IMR-90 (cell line): ENCODE measurements at regions not wholly inside any gene's neighbourhood (a gene's known extent, or its start where the extent isn't known, plus 50 kb on each side); places are given as distances from the start of the nearest gene placed in this dataset.

Experiments used
- ATAC-seq: fragments of 200-7000 bp; cut with Tn5 transposase; 2 replicates; pipeline ENCODE4 v1.9.1; 2020; ENCODE audit warnings: low read depth, mild to moderate bottlenecking, moderate library complexity
- BruUV-seq: library from RNA; stranded (reverse); fragments of 400-500 nt; replicated peaks from 2 replicates; lab custom pipeline; 2021; lab: Mats Ljungman, UMichigan
- CTCF ChIA-PET: fragments of 300-600 bp; formaldehyde crosslinking; extraction: SDS; loops from one replicate; lab custom pipeline; 2021; ENCODE audit warnings: antibody characterized with exemption; lab: Yijun Ruan, JAX
- POLR2A ChIA-PET: fragments of 300-600 bp; sonication (Branson Sonifier 250); formaldehyde crosslinking; loops from one replicate; lab custom pipeline; 2022; ENCODE audit warnings: antibody characterized with exemption; ENCODE audit not compliant: unreplicated experiment; lab: Charles Lee
- DNase-seq: peaks from one replicate; pipeline ENCODE4 v3.0.0; 2013
- H2AFZ ChIP-seq: replicated peaks from 2 replicates; pipeline ENCODE3; 2013; ENCODE audit warnings: low read length, mild to moderate bottlenecking; ENCODE audit not compliant: poor library complexity
- H2AK5ac ChIP-seq: 2 replicates; pipeline ENCODE4 v1.6.1; 2013; ENCODE audit warnings: low read depth, low read length, inconsistent platforms
- H2AK9ac ChIP-seq: replicated peaks from 2 replicates; pipeline ENCODE3; 2013; ENCODE audit warnings: mild to moderate bottlenecking, low read depth, low read length, moderate library complexity; ENCODE audit not compliant: poor library complexity
- H2BK120ac ChIP-seq: 2 replicates; pipeline ENCODE4 v1.6.1; 2013; ENCODE audit warnings: low read depth, low read length, inconsistent platforms
- H2BK15ac ChIP-seq: 3 replicates; pipeline ENCODE4 v1.6.1; 2013; ENCODE audit warnings: low read depth, low read length, inconsistent platforms
- H2BK20ac ChIP-seq: 2 replicates; pipeline ENCODE4 v1.6.1; 2013; ENCODE audit warnings: low read depth, mild to moderate bottlenecking, inconsistent platforms, low read length, moderate library complexity
- H2BK5ac ChIP-seq: 2 replicates; pipeline ENCODE4 v1.6.1; 2013; ENCODE audit warnings: mild to moderate bottlenecking, low read depth, low read length, inconsistent platforms; ENCODE audit not compliant: poor library complexity, severe bottlenecking
- H3K14ac ChIP-seq: replicated peaks from 2 replicates; pipeline ENCODE4 v1.6.1; 2013; ENCODE audit warnings: low read depth, low read length, inconsistent platforms
- H3K18ac ChIP-seq: 2 replicates; pipeline ENCODE4 v1.6.1; 2013; ENCODE audit warnings: low read depth, low read length, control low read depth
- H3K23ac ChIP-seq: 2 replicates; pipeline ENCODE4 v1.6.1; 2013; ENCODE audit warnings: low read depth, low read length, inconsistent platforms
- H3K27ac ChIP-seq: 2 replicates; pipeline ENCODE4 v1.5.1; 2013; ENCODE audit warnings: mild to moderate bottlenecking, control low read depth, low read length; ENCODE audit not compliant: insufficient read depth
- H3K27me3 ChIP-seq: 2 replicates; pipeline ENCODE4 v1.6.1; 2013; ENCODE audit warnings: low read length; ENCODE audit not compliant: control insufficient read depth, insufficient read depth
- H3K36me3 ChIP-seq: 2 replicates; pipeline ENCODE4 v1.6.1; 2013; ENCODE audit warnings: low read length, mixed read lengths; ENCODE audit not compliant: control insufficient read depth, insufficient read depth
- H3K4ac ChIP-seq: 2 replicates; pipeline ENCODE4 v1.6.1; 2013; ENCODE audit warnings: low read depth, low read length, inconsistent platforms
- H3K4me1 ChIP-seq: 2 replicates; pipeline ENCODE4 v1.6.1; 2013; ENCODE audit warnings: low read length, mixed read lengths; ENCODE audit not compliant: control insufficient read depth, insufficient read depth
- H3K4me2 ChIP-seq: 2 replicates; pipeline ENCODE4 v1.6.1; 2013; ENCODE audit warnings: low read depth, mild to moderate bottlenecking, control low read depth, low read length, moderate library complexity
- H3K4me3 ChIP-seq: 2 replicates; pipeline ENCODE4 v1.5.1; 2013; ENCODE audit warnings: low read depth, mild to moderate bottlenecking, control low read depth, low read length, moderate library complexity; ENCODE audit not compliant: insufficient read depth
- H3K56ac ChIP-seq: 2 replicates; pipeline ENCODE4 v1.6.1; 2013; ENCODE audit warnings: low read length, inconsistent platforms; ENCODE audit not compliant: insufficient read depth; ENCODE audit errors: extremely low read depth
- H3K79me1 ChIP-seq, 2 experiments: 2 replicates each; pipeline ENCODE4 v1.6.1; 2013; ENCODE audit warnings: low read length in 2 of 2, inconsistent platforms in 1 of 2, low read depth in 1 of 2
- H3K9ac ChIP-seq: 2 replicates; pipeline ENCODE4 v1.6.1; 2013; ENCODE audit warnings: low read depth, low read length, control low read depth
- H3K9me1 ChIP-seq: 2 replicates; pipeline ENCODE4 v1.6.1; 2013; ENCODE audit warnings: low read length, inconsistent platforms; ENCODE audit not compliant: insufficient read depth
- H3K9me3 ChIP-seq: 2 replicates; pipeline ENCODE4 v1.6.1; 2013; ENCODE audit warnings: low read length; ENCODE audit not compliant: control insufficient read depth, insufficient read depth
- H4K20me1 ChIP-seq: 2 replicates; pipeline ENCODE4 v1.6.1; 2013; ENCODE audit warnings: low read length, inconsistent platforms; ENCODE audit not compliant: insufficient read depth
- H4K5ac ChIP-seq: 2 replicates; pipeline ENCODE4 v1.6.1; 2013; ENCODE audit warnings: mild to moderate bottlenecking, low read depth, low read length, control low read depth
- H4K8ac ChIP-seq, 2 experiments: 2 replicates each; pipeline ENCODE4 v1.6.1; 2013; ENCODE audit warnings: low read depth in 2 of 2, low read length in 2 of 2, control low read depth in 1 of 2, inconsistent platforms in 1 of 2
- H4K91ac ChIP-seq: 2 replicates; pipeline ENCODE4 v1.6.1; 2013; ENCODE audit warnings: low read depth, low read length, inconsistent platforms; ENCODE audit not compliant: insufficient read depth
- FOS ChIP-seq: fragments of 150-350 bp; IDR thresholded peaks from 2 replicates; pipeline ENCODE4 v1.6.1; 2016; ENCODE audit warnings: low read depth, low read length
- NFE2L2 ChIP-seq: fragments of 150-350 bp; IDR thresholded peaks from 2 replicates; pipeline ENCODE4 v1.6.1; 2016; ENCODE audit warnings: low read depth, mild to moderate bottlenecking, low read length
- SMC3 ChIP-seq: fragments of 150-350 bp; IDR thresholded peaks from 2 replicates; pipeline ENCODE4 v1.6.1; 2016; ENCODE audit warnings: low read depth, mild to moderate bottlenecking, antibody characterized with exemption, low read length, moderate library complexity
- WGBS, 2 experiments: methylation state at CpG; one replicate each; pipeline versions ENCODE4 v1.1.5 to v1.1.7; 2013; ENCODE audit warnings: missing lambda C conversion rate in 2 of 2; ENCODE audit not compliant: insufficient read length in 1 of 2; ENCODE audit errors: extremely low coverage in 2 of 2; 5-methylcytosine and 5-hydroxymethylcytosine counted together
- dilution Hi-C: fragments of 300-500 bp; cut with HindIII; formaldehyde crosslinking; loops from one replicate; pipeline ENCODE4 v1.14.3; 2018; ENCODE audit warnings: low sequenced_read_pairs; ENCODE audit not compliant: unreplicated experiment
- in situ Hi-C: fragments of 300-500 bp; cut with MboI; formaldehyde crosslinking; loops from 3 replicates; pipeline ENCODE4 v1.14.3; 2019; ENCODE audit warnings: low sequenced_read_pairs, inconsistent platforms, mixed read lengths
- intact Hi-C: fragments of 100-400 bp; cut with micrococcal nuclease; formaldehyde crosslinking; loops from 2 replicates; pipeline ENCODE4 v1.10.0; 2022

DNA sequence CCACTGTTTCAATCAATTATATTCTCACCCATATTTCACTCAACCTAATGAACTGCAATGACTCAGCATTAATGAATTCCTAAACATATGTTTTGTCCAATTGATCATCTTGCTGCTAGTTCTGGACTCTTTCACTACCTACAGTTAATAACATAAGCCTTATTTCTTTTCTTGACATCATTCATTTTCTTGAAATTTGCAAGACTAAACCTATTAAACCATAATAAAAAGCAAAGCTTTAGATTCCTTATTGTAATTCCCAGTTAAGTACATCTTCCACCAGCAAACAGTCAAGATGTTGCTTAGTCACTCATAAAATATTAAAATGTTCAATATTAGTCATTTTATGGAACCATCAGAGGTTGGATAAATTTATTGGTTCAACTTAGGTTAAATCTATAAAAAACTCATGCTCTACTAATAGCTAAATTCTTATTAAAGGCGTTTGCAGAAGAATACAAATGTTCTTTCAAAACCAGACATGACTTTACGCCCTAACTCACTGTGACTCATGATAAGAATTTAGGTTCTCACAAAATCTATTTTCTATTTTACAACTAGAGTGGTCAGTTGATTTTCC is 599.4 kb downstream of the RNF144A start:
- no CpG with 5 or more reads among the region's 2 CpGs for WGBS, 2 experiments

More for the DNA sequence above, 599.4 kb downstream of the RNF144A start:
- DNase-seq = no peak
- no peak overlapping the region for H3K23ac ChIP-seq
- no peak overlapping the region for H3K27ac ChIP-seq
- H4K20me1 ChIP-seq = no peaks in the 10 kb centered on the region
- intact Hi-C loops = no loop called here
- H2AFZ ChIP-seq = no peak overlapping the region
- ChIA-PET CTCF (no interaction called here), POLR2A (no interaction called here)
- BruUV-seq = no TSS peak
- dilution Hi-C loops = no loop called here
- H2BK5ac ChIP-seq = no peak overlapping the region
- H2BK120ac ChIP-seq = no peak overlapping the region
- H3K4me2 ChIP-seq = no peak overlapping the region
- H2BK20ac ChIP-seq = no peak overlapping the region
- H4K91ac ChIP-seq = no peak overlapping the region
- no peak for ATAC-seq
- no peaks in the 10 kb centered on the region for H3K79me1 ChIP-seq
- no peak overlapping the region for H3K56ac ChIP-seq
- TF ChIP-seq NFE2L2 (peak; percentile 81), FOS (no peak), SMC3 (no peak)
- H4K8ac ChIP-seq = no peak overlapping the region
- no peak overlapping the region for H2BK15ac ChIP-seq
- H3K36me3 ChIP-seq = no peaks in the 10 kb centered on the region
- no peak overlapping the region for H3K18ac ChIP-seq
- H3K27me3 ChIP-seq = no peaks in the 10 kb centered on the region
- H3K14ac ChIP-seq = no peak overlapping the region
- peaks cover 4% of the 10 kb centered on the region for H3K9me3 ChIP-seq
- H3K4ac ChIP-seq = no peak overlapping the region
- no peak overlapping the region for H3K9ac ChIP-seq
- no peak overlapping the region for H4K5ac ChIP-seq
- no peak overlapping the region for H2AK5ac ChIP-seq
- no peak overlapping the region for H2AK9ac ChIP-seq
- no peaks in the 10 kb centered on the region for H3K4me1 ChIP-seq
- H3K9me1 ChIP-seq = no peaks in the 10 kb centered on the region
- in situ Hi-C loops = no loop called here
- H3K4me3 ChIP-seq = no peak overlapping the region
